AG04449 (cell line): ENCODE measurements at regions not wholly inside any gene's neighbourhood (a gene's known extent, or its start where the extent isn't known, plus 50 kb on each side); places are given as distances from the start of the nearest gene placed in this dataset.

Experiments
- CTCF ChIA-PET: fragments of 350-600 bp; formaldehyde crosslinking; extraction: SDS; loops from one replicate; lab custom pipeline; 2021; ENCODE audit warnings: antibody characterized with exemption; lab: Yijun Ruan, JAX
- POLR2A ChIA-PET: fragments of 400-600, 350-600 bp; formaldehyde crosslinking; extraction: SDS; loops from one replicate; lab custom pipeline; 2020; ENCODE audit warnings: antibody characterized with exemption, inconsistent platforms; lab: Yijun Ruan, JAX
- DNase-seq: peaks from one replicate; pipeline ENCODE4 v3.0.0-alpha.2; 2010; ENCODE audit warnings: low read depth, low spot score
- H3K4me3 ChIP-seq: 2 replicates; pipeline ENCODE4 v1.5.1; 2011; ENCODE audit warnings: low read depth, mild to moderate bottlenecking, control low read depth, low read length
- TF ChIP-seq, protein P1 (sequence below): IDR thresholded peaks from one replicate; pipeline ENCODE4 v1.5.1; 2011; ENCODE audit warnings: mild to moderate bottlenecking, moderate library complexity, low read length, control low read depth, inconsistent platforms; ENCODE audit not compliant: insufficient read depth; ENCODE audit errors: missing control alignments

GRCh38 chr6:168157272-168158212 lies 78.5 kb upstream of the FRMD1 start:
- peak overlapping the region; percentile 33 for H3K4me3 ChIP-seq
- TF ChIP-seq, protein P1, sequence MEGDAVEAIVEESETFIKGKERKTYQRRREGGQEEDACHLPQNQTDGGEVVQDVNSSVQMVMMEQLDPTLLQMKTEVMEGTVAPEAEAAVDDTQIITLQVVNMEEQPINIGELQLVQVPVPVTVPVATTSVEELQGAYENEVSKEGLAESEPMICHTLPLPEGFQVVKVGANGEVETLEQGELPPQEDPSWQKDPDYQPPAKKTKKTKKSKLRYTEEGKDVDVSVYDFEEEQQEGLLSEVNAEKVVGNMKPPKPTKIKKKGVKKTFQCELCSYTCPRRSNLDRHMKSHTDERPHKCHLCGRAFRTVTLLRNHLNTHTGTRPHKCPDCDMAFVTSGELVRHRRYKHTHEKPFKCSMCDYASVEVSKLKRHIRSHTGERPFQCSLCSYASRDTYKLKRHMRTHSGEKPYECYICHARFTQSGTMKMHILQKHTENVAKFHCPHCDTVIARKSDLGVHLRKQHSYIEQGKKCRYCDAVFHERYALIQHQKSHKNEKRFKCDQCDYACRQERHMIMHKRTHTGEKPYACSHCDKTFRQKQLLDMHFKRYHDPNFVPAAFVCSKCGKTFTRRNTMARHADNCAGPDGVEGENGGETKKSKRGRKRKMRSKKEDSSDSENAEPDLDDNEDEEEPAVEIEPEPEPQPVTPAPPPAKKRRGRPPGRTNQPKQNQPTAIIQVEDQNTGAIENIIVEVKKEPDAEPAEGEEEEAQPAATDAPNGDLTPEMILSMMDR: no peak
- ChIA-PET POLR2A (no interaction called here), CTCF (interaction anchor here (1.2 kb wide), 1 partner anchor 27 kb away, joined by 3 read pairs; no protein-coding TSS in a partner anchor)
- peak; percentile 60 for DNase-seq

DNA sequence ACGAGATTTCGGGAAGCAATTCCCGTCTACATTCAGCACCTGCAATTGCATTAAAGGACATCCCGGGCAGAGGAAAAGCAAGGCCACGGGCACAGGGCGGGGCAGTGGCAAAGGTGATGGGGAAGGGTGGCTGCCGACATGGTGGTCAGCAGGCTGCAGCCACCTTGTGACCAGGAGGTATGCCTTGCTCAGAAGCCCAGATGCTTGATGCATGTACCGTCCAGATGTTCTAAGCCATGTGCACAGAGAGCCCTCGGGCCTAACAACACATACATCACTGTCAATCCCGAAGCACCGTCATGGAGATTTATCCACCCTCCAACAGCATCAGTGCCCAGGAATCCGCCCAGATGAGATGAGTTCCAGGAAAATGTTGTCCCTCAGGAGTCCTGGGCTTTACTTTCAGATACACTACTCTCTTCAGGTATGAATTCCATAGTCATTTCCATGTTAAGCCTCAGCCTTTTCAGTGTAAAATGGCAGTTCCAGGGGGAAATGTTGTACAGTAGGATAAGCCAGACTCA lies 77.8 kb upstream of the FRMD1 start:
- no peak overlapping the region for H3K4me3 ChIP-seq
- TF ChIP-seq, protein P1: no peak
- ChIA-PET CTCF (interaction anchor here (1.2 kb wide), 1 partner anchor 28 kb away, joined by 3 read pairs; no protein-coding TSS in a partner anchor), POLR2A (no interaction called here)
- no peak for DNase-seq

GRCh38 chr6:168155821-168156741 lies 77.1 kb upstream of the FRMD1 start:
- CTCF ChIA-PET: interaction anchor here (1.1 kb wide), 1 partner anchor 8 kb away, joined by 3 read pairs; no protein-coding TSS in a partner anchor
- TF ChIP-seq, protein P1: no peak
- no peak for DNase-seq
- no peak overlapping the region for H3K4me3 ChIP-seq
- POLR2A ChIA-PET: no interaction called here

- no peak overlapping the region for H3K4me3 ChIP-seq
- ChIA-PET CTCF (interaction anchor here (1.1 kb wide), 1 partner anchor 9 kb away, joined by 3 read pairs; no protein-coding TSS in a partner anchor), POLR2A (no interaction called here)
- peak; percentile 45 for DNase-seq
- TF ChIP-seq, protein P1: no peak
These were observed 76.2 kb upstream of the FRMD1 start for GRCh38 chr6:168155193-168155592.

DNA sequence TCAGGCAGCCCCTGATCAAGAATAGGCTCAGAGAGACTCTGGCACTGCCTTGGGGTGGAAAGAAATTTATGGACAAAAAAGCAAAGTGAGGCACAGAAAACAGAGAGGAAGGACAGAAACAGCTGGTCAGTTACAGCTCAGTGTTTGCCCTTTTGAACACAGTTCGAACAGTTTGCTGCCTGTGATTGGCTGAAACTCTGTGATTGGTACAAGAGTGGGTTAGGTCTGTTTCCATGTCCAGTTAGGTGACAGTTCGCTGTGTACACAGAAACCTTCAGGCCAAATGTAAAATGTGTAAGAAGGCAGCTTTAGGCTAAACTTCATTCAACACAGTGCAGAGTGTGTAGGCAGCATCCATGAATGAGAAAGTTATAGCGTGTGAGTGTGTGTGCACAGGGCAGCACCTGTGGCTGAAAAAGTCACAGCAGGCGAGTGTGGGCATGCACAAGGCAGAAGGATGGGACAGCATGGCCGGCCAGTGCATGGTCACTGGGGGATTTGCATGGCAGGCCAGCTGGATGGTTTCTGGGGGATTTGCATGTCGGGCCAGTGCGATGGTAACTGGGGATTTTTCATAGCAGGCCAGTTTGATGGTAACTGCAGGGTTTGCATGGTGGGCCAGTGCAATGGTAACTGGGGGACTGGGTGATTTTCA lies 75.4 kb upstream of the FRMD1 start:
- no peak for DNase-seq
- no peak overlapping the region for H3K4me3 ChIP-seq
- ChIA-PET POLR2A (no interaction called here), CTCF (interaction anchor here (1.1 kb wide), 1 partner anchor 10 kb away, joined by 3 read pairs; no protein-coding TSS in a partner anchor)
- TF ChIP-seq, protein P1: no peak
